GM18870 (cell line): ENCODE measurements at regions not wholly inside any gene's neighbourhood (a gene's known extent, or its start where the extent isn't known, plus 50 kb on each side); places are given as distances from the start of the nearest gene placed in this dataset.

ENCODE experiments used
- ATAC-seq: cut with Tn5 transposase; IDR thresholded peaks from one replicate; pipeline ENCODE4 v1.9.1; 2021; ENCODE audit warnings: moderate library complexity; ENCODE audit not compliant: unreplicated experiment

- no peak for ATAC-seq
These were observed 99.2 kb upstream of the RTL1 start for GRCh38 chr14:101002738-101003137.

- no peak for ATAC-seq
These were observed 100.7 kb upstream of the RTL1 start for GRCh38 chr14:101004176-101004575.

- no peak for ATAC-seq
These were observed 101.4 kb upstream of the RTL1 start for GRCh38 chr14:101004954-101005353.

GRCh38 chr14:101005447-101005846, 101.9 kb upstream of the RTL1 start:
- ATAC-seq, result no peak

- ATAC-seq, result no peak
These were observed 102.5 kb upstream of the RTL1 start for GRCh38 chr14:101006008-101006407.

GRCh38 chr14:101007004-101007614, 103.6 kb upstream of the RTL1 start:
- no peak for ATAC-seq

- no peak for ATAC-seq
These were observed 104.2 kb upstream of the RTL1 start for GRCh38 chr14:101007765-101008164.

GRCh38 chr14:101008196-101008595, 104.7 kb upstream of the RTL1 start:
- no peak for ATAC-seq

- ATAC-seq, result no peak
These were observed 105.3 kb upstream of the RTL1 start for GRCh38 chr14:101008631-101009336.

GRCh38 chr14:101009531-101009930, 106.0 kb upstream of the RTL1 start:
- ATAC-seq, result no peak

- no peak for ATAC-seq
These were observed 106.8 kb upstream of the RTL1 start for GRCh38 chr14:101010293-101010692.

- ATAC-seq, result no peak
These were observed 107.3 kb upstream of the RTL1 start for GRCh38 chr14:101010835-101011234.

- no peak for ATAC-seq
These were observed 113.7 kb upstream of the RTL1 start for GRCh38 chr14:101017209-101017608.

- ATAC-seq, result no peak
These were observed 114.5 kb upstream of the RTL1 start for GRCh38 chr14:101017806-101018560.

GRCh38 chr14:101018561-101019290, 115.2 kb upstream of the RTL1 start:
- ATAC-seq, result no peak

- no peak for ATAC-seq
These were observed 116.0 kb upstream of the RTL1 start for GRCh38 chr14:101019541-101019940.

- ATAC-seq, result no peak
These were observed 116.6 kb upstream of the RTL1 start for GRCh38 chr14:101019990-101020710.

- ATAC-seq, result no peak
These were observed 117.4 kb upstream of the RTL1 start for GRCh38 chr14:101020834-101021370.

- ATAC-seq, result no peak
These were observed 118.6 kb upstream of the RTL1 start for GRCh38 chr14:101022121-101022520.

- ATAC-seq, result no peak
These were observed 119.5 kb upstream of the RTL1 start for GRCh38 chr14:101022916-101023435.
